Loucy (cell line): ENCODE measurements at regions not wholly inside any gene's neighbourhood (a gene's known extent, or its start where the extent isn't known, plus 50 kb on each side); places are given as distances from the start of the nearest gene placed in this dataset.

Source experiments
- H2AFZ ChIP-seq: fragments of 200-600 bp; sonication (generic); 2 replicates; pipeline ENCODE4 v1.6.0; 2016; ENCODE audit warnings: antibody characterized with exemption, mild to moderate bottlenecking, low read length, moderate library complexity
- H3F3A ChIP-seq: fragments of 200-600 bp; 2 replicates; pipeline ENCODE4 v1.6.0; 2016; ENCODE audit warnings: antibody characterized with exemption, low read depth, mild to moderate bottlenecking
- H3K27me3 ChIP-seq: fragments of 200-600 bp; sonication (generic); 2 replicates; pipeline ENCODE4 v1.6.1; 2014; ENCODE audit warnings: low read length, mild to moderate bottlenecking; ENCODE audit not compliant: insufficient read depth, poor library complexity, severe bottlenecking
- H3K36me3 ChIP-seq: fragments of 200-600 bp; sonication (generic); 2 replicates; pipeline ENCODE4 v1.6.1; 2016; ENCODE audit warnings: low read length; ENCODE audit not compliant: insufficient read depth
- H3K4me1 ChIP-seq: fragments of 200-600 bp; sonication (generic); 2 replicates; pipeline ENCODE4 v1.5.1; 2014; ENCODE audit warnings: low read length, mild to moderate bottlenecking; ENCODE audit not compliant: insufficient read depth, poor library complexity, severe bottlenecking
- H3K4me2 ChIP-seq: fragments of 200-600 bp; sonication (generic); 2 replicates; pipeline ENCODE4 v1.6.0; 2014; ENCODE audit warnings: antibody characterized with exemption, low read length, low read depth, mild to moderate bottlenecking; ENCODE audit not compliant: poor library complexity, severe bottlenecking
- H3K4me3 ChIP-seq: fragments of 200-600 bp; sonication (generic); 2 replicates; pipeline ENCODE4 v1.5.1; 2014; ENCODE audit warnings: low read length, mild to moderate bottlenecking, mixed read lengths; ENCODE audit not compliant: poor library complexity, severe bottlenecking
- H3K79me2 ChIP-seq: fragments of 200-600 bp; sonication (generic); 2 replicates; pipeline ENCODE4 v1.6.1; 2014; ENCODE audit warnings: low read length; ENCODE audit not compliant: insufficient read depth
- H3K9ac ChIP-seq: fragments of 200-600 bp; sonication (generic); 2 replicates; pipeline ENCODE4 v1.6.0; 2014; ENCODE audit warnings: mild to moderate bottlenecking, low read depth, low read length, moderate library complexity; ENCODE audit not compliant: poor library complexity, severe bottlenecking
- H3K9me2 ChIP-seq: fragments of 200-600 bp; sonication (generic); replicated peaks from 2 replicates; pipeline ENCODE4 v1.6.1; 2016; ENCODE audit warnings: low read depth, low read length, mixed read lengths
- H3K9me3 ChIP-seq: fragments of 200-600 bp; sonication (generic); 2 replicates; pipeline ENCODE4 v1.6.1; 2014; ENCODE audit warnings: mild to moderate bottlenecking, antibody characterized with exemption, low read length, low read depth; ENCODE audit not compliant: insufficient read depth
- H4K20me1 ChIP-seq: fragments of 200-600 bp; sonication (generic); 2 replicates; pipeline ENCODE4 v1.6.0; 2014; ENCODE audit warnings: antibody characterized with exemption, low read length, mild to moderate bottlenecking; ENCODE audit not compliant: insufficient read depth, poor library complexity, severe bottlenecking
- EZH2phosphoT487 ChIP-seq: fragments of 200-600 bp; IDR thresholded peaks from 2 replicates; pipeline ENCODE4 v1.6.1; 2018; ENCODE audit warnings: antibody characterized with exemption, mild to moderate bottlenecking, moderate library complexity, borderline replicate concordance
- TF ChIP-seq, protein P1 (sequence below): fragments of 200-600 bp; sonication (generic); conservative IDR thresholded peaks from 2 replicates; pipeline ENCODE4 v1.5.1; 2014; ENCODE audit warnings: mild to moderate bottlenecking, antibody characterized with exemption, low read length

DNA sequence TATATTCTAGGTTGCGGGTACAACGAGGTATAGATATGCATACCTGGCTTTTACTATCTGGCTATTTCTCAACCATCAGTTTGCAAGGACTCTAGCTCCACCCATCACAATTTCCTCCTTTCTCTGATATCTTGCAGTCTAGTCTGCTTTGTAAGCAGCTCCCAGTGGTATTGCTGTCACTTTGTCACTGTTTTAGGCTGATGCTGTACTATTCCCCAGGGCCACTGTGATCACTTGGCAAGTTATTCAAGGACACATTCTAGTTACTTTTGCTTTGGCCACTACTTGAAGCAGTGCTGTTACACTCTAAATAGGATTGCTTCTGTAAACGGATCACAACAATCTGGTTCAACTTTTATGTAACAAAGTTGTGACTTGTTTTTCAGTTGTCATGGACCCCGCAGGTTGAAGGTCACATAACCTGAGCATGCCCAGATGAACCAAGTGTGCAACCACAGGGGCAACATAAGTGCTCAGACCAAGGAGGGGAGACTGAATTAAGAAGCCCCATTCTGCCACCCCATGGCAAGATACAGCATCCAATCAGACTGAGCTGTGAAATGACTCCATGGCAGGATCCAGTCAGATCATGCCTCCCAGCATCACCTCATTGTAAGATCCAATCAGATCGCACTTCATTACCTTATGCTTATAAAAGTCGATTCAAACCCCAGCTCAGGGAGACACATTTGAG lies 588.4 kb upstream of the CITED2 start:
- H3K4me2 ChIP-seq = no peak overlapping the region

DNA sequence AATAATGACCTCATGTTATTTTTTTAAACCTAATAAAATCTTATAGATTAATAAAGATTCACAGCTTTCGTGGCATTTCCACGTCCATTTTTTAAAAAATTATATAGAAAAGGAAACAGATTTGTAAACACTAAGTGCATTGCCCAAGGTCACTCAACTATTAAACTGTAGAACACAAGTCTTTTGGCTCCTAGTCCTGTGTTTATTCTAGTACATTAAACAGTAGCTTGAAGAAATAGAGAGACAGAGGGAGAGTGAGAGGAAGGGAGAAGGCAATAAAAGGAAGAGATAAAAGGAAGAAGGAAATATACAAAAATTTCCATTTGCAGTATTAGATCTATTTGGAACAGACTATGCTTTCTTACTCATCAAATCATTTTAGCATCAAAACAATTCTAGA lies 586.7 kb upstream of the CITED2 start:
- no peak for TF ChIP-seq EZH2phosphoT487
- TF ChIP-seq, protein P1, sequence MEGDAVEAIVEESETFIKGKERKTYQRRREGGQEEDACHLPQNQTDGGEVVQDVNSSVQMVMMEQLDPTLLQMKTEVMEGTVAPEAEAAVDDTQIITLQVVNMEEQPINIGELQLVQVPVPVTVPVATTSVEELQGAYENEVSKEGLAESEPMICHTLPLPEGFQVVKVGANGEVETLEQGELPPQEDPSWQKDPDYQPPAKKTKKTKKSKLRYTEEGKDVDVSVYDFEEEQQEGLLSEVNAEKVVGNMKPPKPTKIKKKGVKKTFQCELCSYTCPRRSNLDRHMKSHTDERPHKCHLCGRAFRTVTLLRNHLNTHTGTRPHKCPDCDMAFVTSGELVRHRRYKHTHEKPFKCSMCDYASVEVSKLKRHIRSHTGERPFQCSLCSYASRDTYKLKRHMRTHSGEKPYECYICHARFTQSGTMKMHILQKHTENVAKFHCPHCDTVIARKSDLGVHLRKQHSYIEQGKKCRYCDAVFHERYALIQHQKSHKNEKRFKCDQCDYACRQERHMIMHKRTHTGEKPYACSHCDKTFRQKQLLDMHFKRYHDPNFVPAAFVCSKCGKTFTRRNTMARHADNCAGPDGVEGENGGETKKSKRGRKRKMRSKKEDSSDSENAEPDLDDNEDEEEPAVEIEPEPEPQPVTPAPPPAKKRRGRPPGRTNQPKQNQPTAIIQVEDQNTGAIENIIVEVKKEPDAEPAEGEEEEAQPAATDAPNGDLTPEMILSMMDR = no peak
- Histone ChIP-seq H3K79me2 (no peaks in the 10 kb centered on the region), H3K36me3 (no peaks in the 10 kb centered on the region), H3K4me2 (no peak overlapping the region), H3K9ac (no peak overlapping the region), H3K9me2 (no peaks in the 10 kb centered on the region), H3K4me1 (no peaks in the 10 kb centered on the region), H3K9me3 (no peaks in the 10 kb centered on the region), H3F3A (no peaks in the 10 kb centered on the region), H3K27me3 (no peaks in the 10 kb centered on the region), H2AFZ (no peak overlapping the region), H4K20me1 (no peaks in the 10 kb centered on the region), H3K4me3 (no peak overlapping the region)

More for the DNA sequence above, 588.4 kb upstream of the CITED2 start:
- no peak overlapping the region for H3K9ac ChIP-seq
- H3K4me1 ChIP-seq = no peaks in the 10 kb centered on the region
- H3K27me3 ChIP-seq = no peaks in the 10 kb centered on the region
- no peaks in the 10 kb centered on the region for H3K9me2 ChIP-seq
- H3K4me3 ChIP-seq = no peak overlapping the region
- no peak overlapping the region for H2AFZ ChIP-seq
- H3K79me2 ChIP-seq = no peaks in the 10 kb centered on the region
- no peak for TF ChIP-seq EZH2phosphoT487
- TF ChIP-seq, protein P1 = no peak
- H3K9me3 ChIP-seq = no peaks in the 10 kb centered on the region
- no peaks in the 10 kb centered on the region for H4K20me1 ChIP-seq
- H3F3A ChIP-seq = no peaks in the 10 kb centered on the region
- no peaks in the 10 kb centered on the region for H3K36me3 ChIP-seq

DNA sequence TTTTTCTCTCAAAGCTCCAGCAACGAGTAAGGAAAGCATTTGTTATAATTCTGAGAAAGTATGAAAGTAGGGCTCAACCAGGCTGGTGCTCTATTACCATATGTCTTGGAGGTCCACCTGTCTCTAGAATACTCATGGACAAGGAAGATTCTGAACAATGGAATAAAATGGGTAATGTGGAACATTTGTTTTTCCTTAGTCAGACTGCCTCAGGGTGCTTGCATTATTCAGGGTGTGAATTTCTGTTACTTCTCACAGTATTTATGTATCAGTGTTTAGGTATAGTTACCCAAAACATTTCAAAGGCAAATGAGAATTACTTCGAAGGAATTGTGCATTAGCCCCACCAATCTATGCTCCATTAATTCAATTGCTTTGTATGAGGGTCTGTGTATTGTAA lies 586.2 kb upstream of the CITED2 start:
- Histone ChIP-seq H3F3A (no peaks in the 10 kb centered on the region), H3K4me1 (no peaks in the 10 kb centered on the region), H3K9ac (no peak overlapping the region), H3K9me2 (no peaks in the 10 kb centered on the region), H3K36me3 (no peaks in the 10 kb centered on the region), H3K4me3 (no peak overlapping the region), H2AFZ (no peak overlapping the region), H3K27me3 (no peaks in the 10 kb centered on the region), H3K4me2 (no peak overlapping the region), H4K20me1 (no peaks in the 10 kb centered on the region), H3K79me2 (no peaks in the 10 kb centered on the region), H3K9me3 (no peaks in the 10 kb centered on the region)
- TF ChIP-seq EZH2phosphoT487 = no peak
- TF ChIP-seq, protein P1 = no peak
